H1 (cell line): ENCODE measurements at regions not wholly inside any gene's neighbourhood (a gene's known extent, or its start where the extent isn't known, plus 50 kb on each side); places are given as distances from the start of the nearest gene placed in this dataset.

Source experiments
- CTCF ChIA-PET: fragments of 300-600 bp; sonication (Branson Sonifier 250); formaldehyde crosslinking; loops from one replicate; lab custom pipeline; 2021; ENCODE audit not compliant: partially characterized antibody; lab: Charles Lee
- POLR2A ChIA-PET: fragments of 300-600 bp; sonication (Branson Sonifier 250); formaldehyde crosslinking; loops from one replicate; lab custom pipeline; 2021; ENCODE audit warnings: inconsistent platforms; ENCODE audit not compliant: partially characterized antibody; lab: Charles Lee
- DNase-seq, 2 experiments: peaks; one replicate each; pipeline versions ENCODE4 v3.0.0 to v3.0.0-alpha.2; 2010 to 2022; ENCODE audit warnings: low spot score in 2 of 2, low read depth in 1 of 2, mixed read lengths in 1 of 2
- FAIRE-seq: peaks from 2 replicates; lab custom pipeline; 2011; peaks lifted over from hg19 to GRCh38; lab: Jason Lieb, UNC
- H2AFZ ChIP-seq: 2 replicates; pipeline ENCODE4 v1.8.1; 2012; ENCODE audit warnings: low read length, inconsistent platforms
- H2AK5ac ChIP-seq: 2 replicates; pipeline ENCODE4 v1.6.1; 2013; ENCODE audit warnings: low read depth, low read length
- H2BK120ac ChIP-seq: replicated peaks from 2 replicates; pipeline ENCODE3; 2013; ENCODE audit warnings: low read depth, low read length, inconsistent platforms
- H2BK12ac ChIP-seq: 2 replicates; pipeline ENCODE4 v1.6.1; 2013; ENCODE audit warnings: low read depth, low read length
- H2BK15ac ChIP-seq: 2 replicates; pipeline ENCODE4 v1.6.1; 2013; ENCODE audit warnings: low read length
- H2BK20ac ChIP-seq: 2 replicates; pipeline ENCODE4 v1.6.1; 2013; ENCODE audit warnings: low read length
- H2BK5ac ChIP-seq: 2 replicates; pipeline ENCODE4 v1.6.1; 2013; ENCODE audit warnings: low read depth, low read length
- H3K14ac ChIP-seq: 2 replicates; pipeline ENCODE4 v1.6.1; 2013; ENCODE audit warnings: inconsistent platforms; ENCODE audit not compliant: insufficient read length
- H3K18ac ChIP-seq: 2 replicates; pipeline ENCODE4 v1.6.1; 2013; ENCODE audit warnings: low read length; ENCODE audit errors: extremely low read depth
- H3K23ac ChIP-seq: 2 replicates; pipeline ENCODE4 v1.6.1; 2013; ENCODE audit warnings: inconsistent platforms; ENCODE audit not compliant: insufficient read length
- H3K23me2 ChIP-seq: 2 replicates; pipeline ENCODE4 v1.6.1; 2013; ENCODE audit warnings: low read depth, low read length
- H3K27ac ChIP-seq: 2 replicates; pipeline ENCODE4 v1.6.1; 2011; ENCODE audit warnings: low read depth, low read length, inconsistent platforms
- H3K27me3 ChIP-seq, 4 experiments: replicated peaks in 1 of 4; 1 replicate in 1 of 4; 2 replicates in 3 of 4; pipeline versions ENCODE4 v1.6.1 to v1.8.1; 2011 to 2013; ENCODE audit warnings: low read length in 3 of 4, mild to moderate bottlenecking in 3 of 4, inconsistent platforms in 2 of 4, mixed read lengths in 2 of 4, moderate library complexity in 1 of 4; ENCODE audit not compliant: control insufficient read depth in 3 of 4, insufficient read depth in 3 of 4; ENCODE audit errors: extremely low read depth in 1 of 4
- H3K36me3 ChIP-seq, 4 experiments: 2 replicates each; pipeline versions ENCODE4 v1.6.1 to v1.8.1; 2011 to 2013; ENCODE audit warnings: mild to moderate bottlenecking in 4 of 4, low read length in 3 of 4, moderate library complexity in 2 of 4, control low read depth in 1 of 4, inconsistent platforms in 1 of 4; ENCODE audit not compliant: insufficient read depth in 4 of 4, control insufficient read depth in 2 of 4
- H3K4ac ChIP-seq: replicated peaks from 2 replicates; pipeline ENCODE3; 2013; ENCODE audit warnings: low read length, low read depth, mixed read lengths, inconsistent platforms; ENCODE audit not compliant: insufficient read length
- H3K4me1 ChIP-seq, 4 experiments: replicated peaks in 1 of 4; 1 replicate in 1 of 4; 2 replicates in 3 of 4; pipeline versions ENCODE4 v1.6.1 to v1.8.1; 2011 to 2013; ENCODE audit warnings: low read length in 3 of 4, inconsistent platforms in 2 of 4, mixed read lengths in 1 of 4; ENCODE audit not compliant: insufficient read depth in 4 of 4, control insufficient read depth in 3 of 4
- H3K4me2 ChIP-seq, 2 experiments: 2 replicates each; pipeline versions ENCODE4 v1.6.1 to v1.8.1; 2011 to 2013; ENCODE audit warnings: low read depth in 2 of 2, low read length in 2 of 2, control low read depth in 1 of 2, inconsistent platforms in 1 of 2, mild to moderate bottlenecking in 1 of 2; ENCODE audit not compliant: insufficient read depth in 1 of 2
- H3K4me3 ChIP-seq, 4 experiments: fragments of 200-600, 300-600 bp in 1 of 4; sonication (generic), shearing (Covaris generic), sonication (Bioruptor Twin) in 1 of 4; 2 replicates each; pipeline versions ENCODE4 v1.5.1 to v1.8.1; 2011 to 2016; ENCODE audit warnings: low read length in 4 of 4, low read depth in 3 of 4, control low read depth in 2 of 4, inconsistent platforms in 2 of 4, mild to moderate bottlenecking in 2 of 4, mixed read lengths in 1 of 4, moderate library complexity in 1 of 4; ENCODE audit not compliant: insufficient read depth in 2 of 4; ENCODE audit errors: extremely low read depth in 1 of 4
- H3K56ac ChIP-seq: replicated peaks from 2 replicates; pipeline ENCODE3; 2013; ENCODE audit warnings: low read depth, mild to moderate bottlenecking, mixed read lengths, low read length, inconsistent platforms; ENCODE audit not compliant: insufficient read length
- H3K79me1 ChIP-seq: 2 replicates; pipeline ENCODE4 v1.6.1; 2013; ENCODE audit warnings: low read depth, low read length, control low read depth
- H3K79me2 ChIP-seq, 2 experiments: 2 replicates each; pipeline versions ENCODE4 v1.6.1 to v1.8.1; 2012 to 2013; ENCODE audit warnings: low read length in 2 of 2, mild to moderate bottlenecking in 2 of 2, inconsistent platforms in 1 of 2; ENCODE audit not compliant: insufficient read depth in 2 of 2, control insufficient read depth in 1 of 2
- H3K9ac ChIP-seq, 4 experiments: replicated peaks in 1 of 4; 1 replicate in 1 of 4; 2 replicates in 3 of 4; pipeline versions ENCODE4 v1.6.1 to v1.8.1; 2011 to 2013; ENCODE audit warnings: low read depth in 3 of 4, low read length in 3 of 4, control low read depth in 2 of 4, mild to moderate bottlenecking in 2 of 4, moderate library complexity in 2 of 4, inconsistent platforms in 1 of 4; ENCODE audit errors: extremely low read depth in 1 of 4
- H3K9me3 ChIP-seq, 2 experiments: 2 replicates each; pipeline versions ENCODE4 v1.6.1 to v1.8.1; 2012 to 2013; ENCODE audit warnings: mild to moderate bottlenecking in 2 of 2, moderate library complexity in 2 of 2, control low read depth in 1 of 2, inconsistent platforms in 1 of 2, low read depth in 1 of 2, low read length in 1 of 2, mixed read lengths in 1 of 2; ENCODE audit not compliant: insufficient read depth in 2 of 2
- H4K20me1 ChIP-seq, 2 experiments: replicated peaks in 1 of 2; 2 replicates each; pipeline versions ENCODE3 to v1.8.1; 2011 to 2013; ENCODE audit warnings: inconsistent platforms in 2 of 2, low read length in 2 of 2, mild to moderate bottlenecking in 1 of 2; ENCODE audit not compliant: insufficient read depth in 2 of 2, control insufficient read depth in 1 of 2
- H4K5ac ChIP-seq: 2 replicates; pipeline ENCODE4 v1.6.1; 2013; ENCODE audit warnings: low read length, low read depth, mixed read lengths, inconsistent platforms; ENCODE audit not compliant: insufficient read length
- H4K8ac ChIP-seq: 2 replicates; pipeline ENCODE4 v1.8.0; 2013; ENCODE audit warnings: mild to moderate bottlenecking, moderate library complexity, low read length, inconsistent platforms; ENCODE audit not compliant: insufficient read depth; ENCODE audit errors: extremely low read depth
- H4K91ac ChIP-seq: replicated peaks from 2 replicates; pipeline ENCODE3; 2013; ENCODE audit warnings: low read length, mixed read lengths, inconsistent platforms; ENCODE audit not compliant: insufficient read length
- BRCA1 ChIP-seq: IDR thresholded peaks from 2 replicates; pipeline ENCODE4 v1.6.1; 2012; ENCODE audit warnings: low read depth, low read length, improper control_type of control experiment
- KDM1A ChIP-seq: fragments of 200-600, 300-600 bp; sonication (generic); IDR thresholded peaks from 2 replicates; pipeline ENCODE4 v1.7.1; 2016; ENCODE audit warnings: mild to moderate bottlenecking, low read length, borderline replicate concordance
- KDM5A ChIP-seq: fragments of 200-600 bp; IDR thresholded peaks from 2 replicates; pipeline ENCODE4 v1.7.1; 2012; ENCODE audit warnings: mild to moderate bottlenecking, low read length, inconsistent platforms, mixed read lengths
- RXRA ChIP-seq: IDR thresholded peaks from 2 replicates; pipeline ENCODE4 v1.6.1; 2011; ENCODE audit warnings: low read depth, mild to moderate bottlenecking, low read length, moderate library complexity; ENCODE audit not compliant: insufficient read depth
- SAP30 ChIP-seq: fragments of 300-600 bp; sonication (generic); IDR thresholded peaks from 2 replicates; pipeline ENCODE4 v1.7.1; 2012; ENCODE audit warnings: low read length, moderate library complexity, mild to moderate bottlenecking, inconsistent platforms; ENCODE audit not compliant: insufficient read depth, insufficient replicate concordance
- SIX5 ChIP-seq: IDR thresholded peaks from 2 replicates; pipeline ENCODE4 v1.6.1; 2011; ENCODE audit warnings: mild to moderate bottlenecking, low read depth, low read length
- SRF ChIP-seq: IDR thresholded peaks from 2 replicates; pipeline ENCODE4 v1.6.1; 2011; ENCODE audit warnings: mild to moderate bottlenecking, low read depth, low read length, moderate library complexity
- TCF12 ChIP-seq: IDR thresholded peaks from 2 replicates; pipeline ENCODE4 v1.6.1; 2011; ENCODE audit warnings: low read depth, mild to moderate bottlenecking, low read length
- WGBS, 2 experiments: shearing (Covaris generic) in 1 of 2; methylation state at CpG; one replicate each; pipeline versions ENCODE4 v1.1.6 to v1.1.7; 2013 to 2015; ENCODE audit warnings: low lambda C conversion rate in 2 of 2, mixed read lengths in 2 of 2, inconsistent platforms in 1 of 2, low coverage in 1 of 2, missing lambda C conversion rate in 1 of 2; ENCODE audit not compliant: insufficient replicate concordance in 2 of 2, insufficient coverage in 1 of 2, insufficient read length in 1 of 2; ENCODE audit errors: extremely low coverage in 1 of 2, missing lambda C conversion rate in 1 of 2; 5-methylcytosine and 5-hydroxymethylcytosine counted together

- Histone ChIP-seq H3K18ac (no peak overlapping the region), H3K23me2 (no peaks in the 10 kb centered on the region), H3K27me3 (no peaks in the 10 kb centered on the region), H2AFZ (no peak overlapping the region), H3K4me3 (no peak overlapping the region), H3K9ac (no peak overlapping the region), H2BK120ac (no peak overlapping the region), H2BK20ac (no peak overlapping the region), H2AK5ac (no peak overlapping the region), H2BK12ac (no peak overlapping the region), H4K8ac (no peak overlapping the region), H3K14ac (no peak overlapping the region), H3K23ac (no peak overlapping the region), H3K36me3 (peaks cover 0 to 17% (median 2%) of the 10 kb centered on the region in 4 experiments; a peak in 2 of 8 replicates), H3K79me1 (no peaks in the 10 kb centered on the region), H4K91ac (no peak overlapping the region), H3K79me2 (no peaks in the 10 kb centered on the region), H2BK5ac (no peak overlapping the region), H4K20me1 (no peaks in the 10 kb centered on the region), H3K9me3 (no peaks in the 10 kb centered on the region), H3K4me2 (no peak overlapping the region), H3K4ac (no peak overlapping the region), H3K56ac (no peak overlapping the region), H3K27ac (no peak overlapping the region), H2BK15ac (no peak overlapping the region), H3K4me1 (no peaks in the 10 kb centered on the region), H4K5ac (no peak overlapping the region)
- WGBS, 2 experiments = 86% methylated on average over 3 of the region's 3 CpGs; no CpG with 5 or more reads in 1 of the 2 experiments
- TF ChIP-seq SAP30 (no peak), SRF (no peak), BRCA1 (no peak), RXRA (no peak), TCF12 (no peak), KDM5A (no peak), KDM1A (no peak), SIX5 (no peak)
- ChIA-PET CTCF (no interaction called here), POLR2A (no interaction called here)
- FAIRE-seq (no peak), DNase-seq (no peak)
These were observed 143.4 kb downstream of the KDM5D start for GRCh38 chrY:19601113-19601512.
